Karpas-422 (cell line): ENCODE measurements at regions not wholly inside any gene's neighbourhood (a gene's known extent, or its start where the extent isn't known, plus 50 kb on each side); places are given as distances from the start of the nearest gene placed in this dataset.
"Not testable (repeated sequence)": the region's sequence is repeated elsewhere in the genome, so short reads cannot be mapped to it uniquely, and the experiment has no call there.

ENCODE experiments used
- DNase-seq: peaks from one replicate; pipeline ENCODE4 v3.0.0-alpha.2; 2015
- H2AFZ ChIP-seq: fragments of 200-600 bp; sonication (generic); 2 replicates; pipeline ENCODE4 v1.6.1; 2014; ENCODE audit warnings: antibody characterized with exemption, low read length, mixed read lengths
- H3K27ac ChIP-seq: fragments of 200-600 bp; sonication (generic); 2 replicates; pipeline ENCODE4 v1.5.1; 2014; ENCODE audit warnings: mild to moderate bottlenecking, low read length, moderate library complexity
- H3K27me3 ChIP-seq: fragments of 200-600 bp; sonication (generic); 2 replicates; pipeline ENCODE4 v1.6.1; 2014; ENCODE audit warnings: low read length, mixed read lengths
- H3K36me3 ChIP-seq: fragments of 200-600 bp; sonication (generic); 2 replicates; pipeline ENCODE4 v1.6.1; 2014; ENCODE audit warnings: low read length, mixed read lengths; ENCODE audit not compliant: insufficient read depth
- H3K4me1 ChIP-seq: fragments of 200-600 bp; sonication (generic); 2 replicates; pipeline ENCODE4 v1.6.1; 2014; ENCODE audit warnings: mild to moderate bottlenecking, low read length, mixed read lengths
- H3K4me2 ChIP-seq: fragments of 200-600 bp; sonication (generic); 2 replicates; pipeline ENCODE4 v1.6.1; 2014; ENCODE audit warnings: low read length, low read depth, mild to moderate bottlenecking; ENCODE audit not compliant: poor library complexity, severe bottlenecking
- H3K4me3 ChIP-seq: fragments of 200-600 bp; sonication (generic); 2 replicates; pipeline ENCODE4 v1.5.1; 2014; ENCODE audit warnings: mild to moderate bottlenecking, antibody characterized with exemption, low read length, mixed read lengths
- H3K79me2 ChIP-seq: fragments of 200-600 bp; sonication (generic); 2 replicates; pipeline ENCODE4 v1.6.1; 2014; ENCODE audit warnings: mild to moderate bottlenecking, low read length, mixed read lengths
- H3K9ac ChIP-seq: fragments of 200-600 bp; sonication (generic); 2 replicates; pipeline ENCODE4 v1.6.0; 2014; ENCODE audit warnings: low read length
- H3K9me2 ChIP-seq: fragments of 200-600 bp; sonication (generic), shearing (Covaris generic); replicated peaks from 2 replicates; pipeline ENCODE4 v1.6.0; 2014; ENCODE audit warnings: mild to moderate bottlenecking, low read length, moderate library complexity; ENCODE audit not compliant: insufficient read depth
- H3K9me3 ChIP-seq: fragments of 300-700, 200-600 bp; sonication (generic); 2 replicates; pipeline ENCODE4 v1.6.1; 2014; ENCODE audit warnings: low read length, mixed read lengths
- H4K20me1 ChIP-seq: fragments of 200-600 bp; sonication (generic); 2 replicates; pipeline ENCODE4 v1.6.1; 2014; ENCODE audit warnings: mild to moderate bottlenecking, antibody characterized with exemption, low read length, low read depth; ENCODE audit not compliant: insufficient read depth

DNA sequence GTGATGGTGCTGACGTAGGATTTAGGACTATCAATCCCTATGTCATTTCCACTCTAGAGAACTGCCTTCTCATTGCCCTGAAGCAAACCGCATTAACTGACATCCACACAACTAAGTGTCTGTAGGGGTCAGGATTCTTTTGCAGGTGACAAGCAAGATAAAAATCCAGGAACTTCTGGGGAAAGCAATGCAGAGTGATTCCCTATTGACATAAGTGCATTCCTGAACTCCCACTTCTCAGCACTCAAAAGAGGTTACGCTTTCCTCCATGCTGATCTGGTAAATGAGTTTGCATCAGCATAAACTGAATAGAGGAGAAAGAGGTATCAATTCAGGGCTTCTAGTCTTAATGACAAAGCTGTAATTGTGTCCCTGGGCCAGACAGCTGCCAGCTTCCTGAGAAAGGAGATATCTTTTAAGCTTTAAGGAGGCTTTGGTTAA, 224.6 kb upstream of the ISX start:
- Histone ChIP-seq H3K27ac (no peak overlapping the region), H3K9me3 (no peaks in the 10 kb centered on the region), H3K79me2 (no peaks in the 10 kb centered on the region), H3K4me1 (no peaks in the 10 kb centered on the region), H2AFZ (no peak overlapping the region), H3K4me2 (no peak overlapping the region), H3K27me3 (no peaks in the 10 kb centered on the region), H4K20me1 (no peaks in the 10 kb centered on the region), H3K9me2 (no peaks in the 10 kb centered on the region), H3K36me3 (no peaks in the 10 kb centered on the region), H3K4me3 (no peak overlapping the region), H3K9ac (no peak overlapping the region)
- peak; percentile 31 for DNase-seq

DNA sequence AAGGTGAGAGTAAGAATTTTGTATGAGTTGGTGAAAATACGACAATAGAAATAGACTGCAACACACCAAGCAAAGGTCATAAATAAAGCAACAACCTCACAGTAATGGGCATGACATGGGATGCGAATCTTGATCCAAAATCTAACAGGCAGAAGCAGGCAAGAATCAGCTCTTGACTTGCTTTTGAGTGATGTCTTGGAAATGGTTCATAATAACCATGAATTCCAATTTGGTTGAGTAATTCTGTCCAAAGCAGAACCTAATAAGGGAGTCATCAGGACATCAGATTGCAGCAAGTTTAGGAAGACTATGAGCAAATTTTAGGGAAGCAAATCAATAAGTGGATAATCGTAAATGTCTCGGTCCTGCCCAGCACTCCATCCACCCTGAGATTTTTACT, 224.0 kb upstream of the ISX start:
- no peak overlapping the region for H3K9ac ChIP-seq
- no peaks in the 10 kb centered on the region for H3K9me3 ChIP-seq
- no peak overlapping the region for H3K4me3 ChIP-seq
- no peak overlapping the region for H3K4me2 ChIP-seq
- DNase-seq = peak; percentile 34
- H3K36me3 ChIP-seq = no peaks in the 10 kb centered on the region
- no peaks in the 10 kb centered on the region for H3K4me1 ChIP-seq
- H3K27me3 ChIP-seq = no peaks in the 10 kb centered on the region
- H3K79me2 ChIP-seq = no peaks in the 10 kb centered on the region
- no peak overlapping the region for H2AFZ ChIP-seq
- no peak overlapping the region for H3K27ac ChIP-seq
- H4K20me1 ChIP-seq = no peaks in the 10 kb centered on the region
- H3K9me2 ChIP-seq = no peaks in the 10 kb centered on the region

DNA sequence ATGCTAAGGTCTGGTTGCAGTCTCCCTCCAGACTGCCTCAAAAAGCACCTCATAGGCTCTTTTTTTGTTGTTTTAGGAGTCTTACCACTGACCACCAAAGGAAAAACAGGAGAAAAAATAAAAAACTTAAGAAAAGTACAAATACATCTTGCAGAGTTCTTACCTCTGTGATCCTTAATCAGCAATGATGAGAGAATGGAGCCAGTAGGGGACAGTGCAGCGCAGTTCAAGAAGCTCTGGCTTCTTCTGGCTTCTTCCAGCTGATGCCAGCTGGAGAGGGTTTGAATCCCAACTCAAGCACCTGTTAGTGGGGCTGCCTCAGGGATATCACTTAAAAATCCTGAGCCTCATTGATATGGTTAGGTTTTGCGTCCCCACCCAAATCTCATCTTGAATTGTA, 223.3 kb upstream of the ISX start:
- Histone ChIP-seq H3K4me1 (no peaks in the 10 kb centered on the region), H2AFZ (no peak overlapping the region), H3K4me3 (no peak overlapping the region), H3K79me2 (no peaks in the 10 kb centered on the region), H3K27me3 (no peaks in the 10 kb centered on the region), H4K20me1 (no peaks in the 10 kb centered on the region), H3K9me3 (no peaks in the 10 kb centered on the region), H3K9ac (no peak overlapping the region), H3K9me2 (no peaks in the 10 kb centered on the region), H3K36me3 (no peaks in the 10 kb centered on the region), H3K27ac (no peak overlapping the region), H3K4me2 (no peak overlapping the region)
- peak; percentile 52 for DNase-seq

DNA sequence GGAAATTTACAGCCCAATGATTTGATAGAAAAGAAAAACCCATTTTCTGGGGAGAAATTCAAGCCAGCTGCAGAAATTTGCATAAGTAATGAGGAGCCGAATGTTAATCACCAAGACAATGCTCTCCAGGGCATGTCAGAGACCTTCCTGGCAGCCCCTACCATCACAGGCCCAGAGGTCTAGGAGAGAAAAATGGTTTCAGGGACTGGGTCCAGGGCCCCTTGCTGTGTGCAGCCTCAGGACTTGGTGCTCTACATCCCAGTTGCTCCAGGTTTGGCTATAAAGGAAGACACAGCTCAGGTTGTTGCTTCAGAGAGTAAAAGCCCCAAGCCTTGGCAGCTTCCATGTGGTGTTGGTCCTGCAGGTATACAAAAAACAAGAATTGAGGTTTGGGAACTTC, 222.2 kb upstream of the ISX start:
- H4K20me1 ChIP-seq, H3K9me2 ChIP-seq, H2AFZ ChIP-seq, DNase-seq, H3K4me1 ChIP-seq, H3K79me2 ChIP-seq, H3K4me3 ChIP-seq, H3K4me2 ChIP-seq, H3K9ac ChIP-seq, H3K9me3 ChIP-seq, H3K27ac ChIP-seq, H3K27me3 ChIP-seq, H3K36me3 ChIP-seq: not testable (repeated sequence)

DNA sequence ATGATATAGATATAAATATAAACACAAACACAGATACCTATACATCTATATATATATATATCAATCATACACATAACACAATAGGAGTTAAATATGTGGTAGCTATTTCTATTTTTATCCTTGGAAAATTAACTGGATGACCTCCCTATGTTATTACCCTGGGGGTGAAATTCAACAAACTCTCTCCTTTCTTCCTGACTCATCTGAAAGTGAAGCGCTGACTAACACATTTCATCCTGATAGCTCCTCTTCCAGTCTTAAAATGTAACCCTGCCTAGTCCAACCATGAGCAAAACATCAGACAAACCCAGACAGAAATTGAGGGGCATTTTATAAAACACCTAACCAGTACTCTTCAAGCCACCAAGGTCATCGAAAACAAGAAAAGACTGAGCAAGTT, 220.6 kb upstream of the ISX start:
- H3K4me1 ChIP-seq = no peaks in the 10 kb centered on the region
- no peaks in the 10 kb centered on the region for H3K27me3 ChIP-seq
- no peak overlapping the region for H2AFZ ChIP-seq
- no peak overlapping the region for H3K4me3 ChIP-seq
- no peak overlapping the region for H3K27ac ChIP-seq
- H3K36me3 ChIP-seq = no peaks in the 10 kb centered on the region
- H4K20me1 ChIP-seq = no peaks in the 10 kb centered on the region
- no peaks in the 10 kb centered on the region for H3K9me3 ChIP-seq
- peak; percentile 1 for DNase-seq
- no peaks in the 10 kb centered on the region for H3K79me2 ChIP-seq
- H3K9ac ChIP-seq = no peak overlapping the region
- no peak overlapping the region for H3K4me2 ChIP-seq
- no peaks in the 10 kb centered on the region for H3K9me2 ChIP-seq

DNA sequence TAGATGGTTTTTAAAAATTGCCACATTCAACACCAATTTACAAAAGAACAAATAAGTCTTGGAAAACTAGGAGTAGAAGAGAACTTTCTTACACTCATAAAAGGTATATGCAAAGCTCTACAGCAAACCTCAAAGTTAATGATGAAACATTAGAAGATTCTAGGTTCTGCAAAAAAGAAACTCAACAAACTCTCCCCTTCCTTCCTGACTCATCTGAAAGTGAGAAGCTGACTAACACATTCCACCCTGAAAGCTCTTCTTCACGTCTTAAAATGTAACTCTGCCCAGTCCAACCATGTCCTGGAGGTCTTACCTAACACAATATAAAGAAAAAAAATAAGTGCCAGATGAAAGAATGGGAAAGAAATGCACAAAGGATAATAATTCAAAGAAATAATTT, 218.9 kb upstream of the ISX start:
- Histone ChIP-seq H3K27me3 (no peaks in the 10 kb centered on the region), H3K9me3 (no peaks in the 10 kb centered on the region), H3K27ac (no peak overlapping the region), H3K36me3 (no peaks in the 10 kb centered on the region), H2AFZ (no peak overlapping the region), H4K20me1 (no peaks in the 10 kb centered on the region), H3K9ac (no peak overlapping the region), H3K79me2 (no peaks in the 10 kb centered on the region), H3K4me3 (no peak overlapping the region), H3K9me2 (no peaks in the 10 kb centered on the region), H3K4me1 (no peaks in the 10 kb centered on the region), H3K4me2 (no peak overlapping the region)
- DNase-seq = no peak

DNA sequence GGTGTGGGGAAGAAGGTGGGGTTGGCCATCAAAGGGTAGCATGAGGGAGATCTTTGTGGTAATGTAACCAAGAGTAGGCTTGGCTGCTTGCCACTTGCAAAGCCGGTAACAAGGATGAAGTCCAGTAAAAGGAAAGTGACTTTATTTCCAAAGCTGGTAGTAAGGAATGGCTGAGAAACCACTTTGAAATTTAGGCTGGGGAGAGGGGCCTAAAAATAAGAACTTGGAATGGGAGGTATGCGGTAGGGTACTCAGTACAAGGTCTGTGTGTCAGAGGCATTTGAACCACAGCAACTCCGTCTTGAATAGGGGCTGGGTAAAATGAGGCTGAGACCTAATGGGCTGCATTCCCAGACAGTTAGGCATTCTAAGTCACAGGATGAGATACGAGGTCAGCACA, 216.0 kb upstream of the ISX start:
- H3K4me2 ChIP-seq = no peak overlapping the region
- H3K36me3 ChIP-seq = no peaks in the 10 kb centered on the region
- no peaks in the 10 kb centered on the region for H3K27me3 ChIP-seq
- DNase-seq = no peak
- no peaks in the 10 kb centered on the region for H3K79me2 ChIP-seq
- no peak overlapping the region for H3K9ac ChIP-seq
- H2AFZ ChIP-seq = no peak overlapping the region
- no peaks in the 10 kb centered on the region for H4K20me1 ChIP-seq
- H3K4me1 ChIP-seq = no peaks in the 10 kb centered on the region
- no peaks in the 10 kb centered on the region for H3K9me2 ChIP-seq
- no peak overlapping the region for H3K27ac ChIP-seq
- H3K9me3 ChIP-seq = no peaks in the 10 kb centered on the region
- no peak overlapping the region for H3K4me3 ChIP-seq

DNA sequence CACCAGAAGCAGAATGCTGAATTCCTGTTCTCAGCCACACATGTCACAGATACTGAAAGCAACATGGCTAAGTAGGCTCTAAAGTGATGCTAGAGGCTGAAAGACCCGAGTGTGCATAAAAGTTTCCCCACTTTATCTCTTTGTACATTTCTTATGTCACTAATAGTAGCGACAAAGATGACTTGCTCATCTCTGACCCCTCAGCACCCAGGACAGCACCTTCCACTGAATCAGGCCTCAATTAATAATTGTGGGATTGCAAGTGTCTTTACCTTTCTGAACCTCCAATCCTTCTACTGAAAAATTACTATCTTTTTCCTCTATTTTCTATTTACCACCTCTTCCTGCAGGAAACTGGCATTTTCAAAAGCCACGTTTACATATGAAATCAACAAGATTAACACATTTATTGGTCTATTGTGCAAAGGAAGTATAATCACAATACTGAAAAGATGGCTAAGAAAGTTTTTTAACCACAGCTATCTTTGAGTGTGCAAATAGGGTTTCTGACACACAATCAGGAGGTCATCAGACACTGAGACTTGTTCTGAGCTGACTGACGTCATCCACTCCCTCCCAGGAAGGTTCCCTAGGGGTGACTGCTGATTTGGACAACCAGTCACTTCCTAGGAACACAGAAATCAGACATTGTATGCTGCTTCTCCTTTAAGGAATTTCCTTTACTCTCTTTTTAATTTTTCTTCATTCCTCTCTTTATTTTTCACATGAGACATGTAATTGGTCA, 213.9 kb upstream of the ISX start:
- no peak for DNase-seq
- Histone ChIP-seq H3K79me2 (no peaks in the 10 kb centered on the region), H3K4me3 (no peak overlapping the region)

More for the DNA sequence above, 213.9 kb upstream of the ISX start:
- Histone ChIP-seq H2AFZ (no peak overlapping the region), H3K4me1 (no peaks in the 10 kb centered on the region), H3K36me3 (no peaks in the 10 kb centered on the region), H3K27ac (no peak overlapping the region), H3K9me2 (no peaks in the 10 kb centered on the region), H4K20me1 (no peaks in the 10 kb centered on the region), H3K4me2 (no peak overlapping the region), H3K9ac (no peak overlapping the region), H3K27me3 (no peaks in the 10 kb centered on the region), H3K9me3 (no peaks in the 10 kb centered on the region)
